H1 (cell line): ENCODE measurements at regions not wholly inside any gene's neighbourhood (a gene's known extent, or its start where the extent isn't known, plus 50 kb on each side); places are given as distances from the start of the nearest gene placed in this dataset.

Experiments used
- CHD7 ChIP-seq: fragments of 300-600 bp; sonication (generic); IDR thresholded peaks from 2 replicates; pipeline ENCODE4 v1.7.1; 2012; ENCODE audit warnings: low read length, moderate library complexity, mild to moderate bottlenecking, inconsistent platforms; ENCODE audit not compliant: insufficient replicate concordance
- GTF2F1 ChIP-seq: IDR thresholded peaks from 2 replicates; pipeline ENCODE4 v1.6.1; 2012; ENCODE audit warnings: low read depth, low read length, improper control_type of control experiment, borderline replicate concordance
- NRF1 ChIP-seq: IDR thresholded peaks from 2 replicates; pipeline ENCODE4 v1.6.1; 2011; ENCODE audit warnings: mild to moderate bottlenecking, low read depth, low read length, improper control_type of control experiment

- TF ChIP-seq CHD7 (no peak), NRF1 (no peak), GTF2F1 (no peak)
These were observed 245.2 kb downstream of the HAO1 start (continued) for GRCh38 chr20:7695051-7695495.
